GM21825 (cell line): ENCODE measurements at regions not wholly inside any gene's neighbourhood (a gene's known extent, or its start where the extent isn't known, plus 50 kb on each side); places are given as distances from the start of the nearest gene placed in this dataset.

Experiments used
- ATAC-seq: cut with Tn5 transposase; IDR thresholded peaks from one replicate; pipeline ENCODE4 v1.9.1; 2021; ENCODE audit warnings: mild to moderate bottlenecking, moderate library complexity; ENCODE audit not compliant: unreplicated experiment

- ATAC-seq: no peak
These were observed 71.7 kb upstream of the PRICKLE1 start for GRCh38 chr12:42660968-42661937.

- no peak for ATAC-seq
These were observed 70.6 kb upstream of the PRICKLE1 start for GRCh38 chr12:42660117-42660516.

GRCh38 chr12:42652048-42652447 is 62.5 kb upstream of the PRICKLE1 start:
- no peak for ATAC-seq

- no peak for ATAC-seq
These were observed 58.5 kb upstream of the PRICKLE1 start for GRCh38 chr12:42648061-42648460.

GRCh38 chr12:42643881-42644579 is 54.5 kb upstream of the PRICKLE1 start:
- no peak for ATAC-seq

GRCh38 chr12:42641221-42641885 is 51.8 kb upstream of the PRICKLE1 start:
- no peak for ATAC-seq

- ATAC-seq: no peak
These were observed 50.8 kb upstream of the PRICKLE1 start for GRCh38 chr12:42640391-42640790.

- ATAC-seq: no peak
These were observed 50.0 kb upstream of the PRICKLE1 start for GRCh38 chr12:42639556-42639955.
